NB4 (cell line): ENCODE measurements at regions not wholly inside any gene's neighbourhood (a gene's known extent, or its start where the extent isn't known, plus 50 kb on each side); places are given as distances from the start of the nearest gene placed in this dataset.

Experiments
- CTCF ChIP-seq: IDR thresholded peaks from one replicate; pipeline ENCODE4 v1.5.1; 2012; ENCODE audit warnings: low read depth, low read length
- MYC ChIP-seq: IDR thresholded peaks from 2 replicates; pipeline ENCODE4 v1.6.1; 2011; ENCODE audit warnings: low read depth, low read length
- POLR2A ChIP-seq: IDR thresholded peaks from 2 replicates; pipeline ENCODE4 v1.6.1; 2011; ENCODE audit warnings: mild to moderate bottlenecking; ENCODE audit not compliant: insufficient read length; ENCODE audit errors: extremely low read depth

- no peak for TF ChIP-seq CTCF
- TF ChIP-seq POLR2A, result no peak
- no peak for TF ChIP-seq MYC
These were observed 50.4 kb upstream of the ODAD2 start for GRCh38 chr10:28049286-28049685.
